HCT116 (cell line): ENCODE measurements at regions not wholly inside any gene's neighbourhood (a gene's known extent, or its start where the extent isn't known, plus 50 kb on each side); places are given as distances from the start of the nearest gene placed in this dataset.

Experiments used
- CBX3 ChIP-seq: IDR thresholded peaks from 2 replicates; pipeline ENCODE4 v1.6.1; 2012; ENCODE audit warnings: low read depth
- FOSL1 ChIP-seq: IDR thresholded peaks from 2 replicates; pipeline ENCODE4 v1.6.1; 2012; ENCODE audit warnings: low read depth
- POLR2A ChIP-seq: IDR thresholded peaks from 2 replicates; pipeline ENCODE4 v1.7.0; 2011; ENCODE audit warnings: borderline replicate concordance; ENCODE audit not compliant: insufficient read depth, insufficient read length; ENCODE audit errors: extremely low read depth
- REST ChIP-seq: IDR thresholded peaks from 2 replicates; pipeline ENCODE4 v1.6.1; 2012; ENCODE audit warnings: low read depth
- SP1 ChIP-seq: IDR thresholded peaks from 2 replicates; pipeline ENCODE4 v1.6.1; 2012; ENCODE audit warnings: low read depth
- ZBTB33 ChIP-seq: IDR thresholded peaks from 2 replicates; pipeline ENCODE4 v1.6.1; 2011; ENCODE audit warnings: mild to moderate bottlenecking, low read length, moderate library complexity; ENCODE audit not compliant: insufficient replicate concordance; ENCODE audit errors: extremely low read depth
- TF ChIP-seq, protein P1 (sequence below): IDR thresholded peaks from 2 replicates; pipeline ENCODE4 v1.6.1; 2012
- TF ChIP-seq, protein P2 (sequence below), 3 experiments: fragments of 200-600 bp in 1 of 3; sonication (generic) in 1 of 3; IDR thresholded peaks in 2 of 3; conservative IDR thresholded peaks in 1 of 3; 2 replicates each; pipeline ENCODE4 v1.5.1; 2012 to 2017; ENCODE audit warnings: low read depth in 2 of 3, low read length in 2 of 3, antibody characterized with exemption in 1 of 3, borderline replicate concordance in 1 of 3, control low read depth in 1 of 3, mild to moderate bottlenecking in 1 of 3, mixed read lengths in 1 of 3, mixed run types in 1 of 3, moderate library complexity in 1 of 3; ENCODE audit not compliant: insufficient read depth in 1 of 3
- TF ChIP-seq, protein P3 (sequence below): IDR thresholded peaks from 2 replicates; pipeline ENCODE4 v1.6.1; 2012

DNA sequence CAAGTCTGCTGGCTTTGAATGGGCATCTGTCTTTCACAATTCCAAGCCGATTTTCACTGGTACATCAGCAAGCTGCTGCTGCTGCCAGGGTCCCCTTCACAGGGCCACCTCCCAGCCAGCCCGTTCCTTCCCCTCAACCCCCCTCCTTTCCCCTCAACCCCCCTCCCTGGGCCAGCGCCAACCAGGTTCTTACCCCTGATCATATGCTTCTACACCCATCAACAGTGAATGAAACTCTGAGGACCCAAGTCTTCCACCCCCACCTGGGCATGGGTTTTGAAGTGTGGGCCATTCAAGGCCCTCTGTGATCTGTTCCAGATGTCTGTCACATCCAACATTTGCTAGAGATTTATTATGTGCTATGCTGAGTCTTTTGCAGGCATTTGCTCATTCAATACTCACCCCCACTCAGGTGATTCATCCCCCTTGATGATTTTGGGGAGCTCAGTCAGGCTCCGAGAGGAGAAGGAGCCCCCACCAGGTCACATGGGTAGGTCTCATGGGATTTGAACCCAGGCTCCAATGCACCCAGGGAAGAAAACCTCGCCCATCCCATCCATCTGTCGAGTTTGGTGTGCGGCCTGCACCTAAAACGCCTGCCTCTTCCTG lies 52.7 kb upstream of the FOXK1 start:
- TF ChIP-seq, protein P1, sequence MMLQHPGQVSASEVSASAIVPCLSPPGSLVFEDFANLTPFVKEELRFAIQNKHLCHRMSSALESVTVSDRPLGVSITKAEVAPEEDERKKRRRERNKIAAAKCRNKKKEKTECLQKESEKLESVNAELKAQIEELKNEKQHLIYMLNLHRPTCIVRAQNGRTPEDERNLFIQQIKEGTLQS = no peak
- TF ChIP-seq, protein P2, sequence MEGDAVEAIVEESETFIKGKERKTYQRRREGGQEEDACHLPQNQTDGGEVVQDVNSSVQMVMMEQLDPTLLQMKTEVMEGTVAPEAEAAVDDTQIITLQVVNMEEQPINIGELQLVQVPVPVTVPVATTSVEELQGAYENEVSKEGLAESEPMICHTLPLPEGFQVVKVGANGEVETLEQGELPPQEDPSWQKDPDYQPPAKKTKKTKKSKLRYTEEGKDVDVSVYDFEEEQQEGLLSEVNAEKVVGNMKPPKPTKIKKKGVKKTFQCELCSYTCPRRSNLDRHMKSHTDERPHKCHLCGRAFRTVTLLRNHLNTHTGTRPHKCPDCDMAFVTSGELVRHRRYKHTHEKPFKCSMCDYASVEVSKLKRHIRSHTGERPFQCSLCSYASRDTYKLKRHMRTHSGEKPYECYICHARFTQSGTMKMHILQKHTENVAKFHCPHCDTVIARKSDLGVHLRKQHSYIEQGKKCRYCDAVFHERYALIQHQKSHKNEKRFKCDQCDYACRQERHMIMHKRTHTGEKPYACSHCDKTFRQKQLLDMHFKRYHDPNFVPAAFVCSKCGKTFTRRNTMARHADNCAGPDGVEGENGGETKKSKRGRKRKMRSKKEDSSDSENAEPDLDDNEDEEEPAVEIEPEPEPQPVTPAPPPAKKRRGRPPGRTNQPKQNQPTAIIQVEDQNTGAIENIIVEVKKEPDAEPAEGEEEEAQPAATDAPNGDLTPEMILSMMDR (IDR thresholded peaks at IDR 0.05 in 2 of 3, conservative IDR thresholded peaks at IDR 0.05 in 1 of 3; ENCODE audit: borderline replicate concordance in 1 of 3, insufficient read depth in 1 of 3, low read depth in 2 of 3, low read length in 2 of 3) = no peak
- TF ChIP-seq POLR2A (no peak), FOSL1 (no peak), SP1 (no peak), REST (no peak), ZBTB33 (no peak), CBX3 (no peak)
- TF ChIP-seq, protein P3, sequence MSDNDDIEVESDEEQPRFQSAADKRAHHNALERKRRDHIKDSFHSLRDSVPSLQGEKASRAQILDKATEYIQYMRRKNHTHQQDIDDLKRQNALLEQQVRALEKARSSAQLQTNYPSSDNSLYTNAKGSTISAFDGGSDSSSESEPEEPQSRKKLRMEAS = no peak
